ENCODE measurements at regions not wholly inside any gene's neighbourhood (a gene's known extent, or its start where the extent isn't known, plus 50 kb on each side); places are given as distances from the start of the nearest gene placed in this dataset.
A peak's percentile ranks its signal among the peaks of the same experiment; 100 is the strongest.
"Not testable (repeated sequence)": the region's sequence is repeated elsewhere in the genome, so short reads cannot be mapped to it uniquely, and the experiment has no call there.

- Histone ChIP-seq H3K4me1 (ENCODE audit: control insufficient read depth, insufficient read depth, low read length, poor library complexity, severe bottlenecking) (peaks cover 7% of the 10 kb centered on the region), H3K27ac (ENCODE audit: insufficient read depth, low read length, poor library complexity, severe bottlenecking) (no peak overlapping the region), H3K36me3 (ENCODE audit: control insufficient read depth, insufficient read depth, low read length) (no peaks in the 10 kb centered on the region), H3K27me3 (ENCODE audit: control insufficient read depth, insufficient read depth, low read length) (peaks cover 26% of the 10 kb centered on the region), H3K4me3 (ENCODE audit: low read depth, low read length) (no peak overlapping the region), H3K9me3 (ENCODE audit: control insufficient read depth in 2 of 2, low read length in 2 of 2) (no peaks in the 10 kb centered on the region)
- H3K27me3 Mint-ChIP-seq = peaks cover 58% of the 10 kb centered on the region
- DNase-seq (no peak), ATAC-seq (ENCODE audit: low read depth in 2 of 2) (no peak)
- H3K9me3 Mint-ChIP-seq = peaks cover 0 to 1% (median 0%) of the 10 kb centered on the region in 7 donors
- no peaks in the 10 kb centered on the region for H3K36me3 Mint-ChIP-seq
- H3K4me1 Mint-ChIP-seq = peaks cover 0 to 11% (median 2%) of the 10 kb centered on the region in 4 donors
- no peak overlapping the region for H3K4me3 Mint-ChIP-seq
- no peak overlapping the region for H3K27ac Mint-ChIP-seq
Observed at GRCh38 chr10:101280511-101280910, 51.2 kb upstream of the LBX1 start.

GRCh38 chr10:101280921-101281320 is 51.7 kb upstream of the LBX1 start:
- not testable (repeated sequence) for H3K4me1 ChIP-seq (ENCODE audit: control insufficient read depth, insufficient read depth, low read length, poor library complexity, severe bottlenecking); ATAC-seq (ENCODE audit: low read depth in 2 of 2); H3K4me3 Mint-ChIP-seq; H3K36me3 ChIP-seq (ENCODE audit: control insufficient read depth, insufficient read depth, low read length); H3K36me3 Mint-ChIP-seq; H3K9me3 ChIP-seq (ENCODE audit: control insufficient read depth in 2 of 2, low read length in 2 of 2); H3K4me3 ChIP-seq (ENCODE audit: low read depth, low read length); H3K9me3 Mint-ChIP-seq; DNase-seq; H3K27ac ChIP-seq (ENCODE audit: insufficient read depth, low read length, poor library complexity, severe bottlenecking)
- peak overlapping the region in 1 of 3 donors; percentile 84 for H3K27ac Mint-ChIP-seq
- H3K27me3 Mint-ChIP-seq = peaks cover 61% of the 10 kb centered on the region
- H3K4me1 Mint-ChIP-seq = peaks cover 0 to 13% (median 2%) of the 10 kb centered on the region in 4 donors
- H3K27me3 ChIP-seq (ENCODE audit: control insufficient read depth, insufficient read depth, low read length) = peaks cover 26% of the 10 kb centered on the region

- H3K27ac Mint-ChIP-seq = no peak overlapping the region
- peaks cover 0 to 14% (median 2%) of the 10 kb centered on the region in 4 donors for H3K4me1 Mint-ChIP-seq
- DNase-seq (no peak), ATAC-seq (ENCODE audit: low read depth in 2 of 2) (no peak)
- H3K27me3 Mint-ChIP-seq = peaks cover 66% of the 10 kb centered on the region
- Histone ChIP-seq H3K9me3 (ENCODE audit: control insufficient read depth in 2 of 2, low read length in 2 of 2) (no peaks in the 10 kb centered on the region), H3K27ac (ENCODE audit: insufficient read depth, low read length, poor library complexity, severe bottlenecking) (no peak overlapping the region), H3K4me3 (ENCODE audit: low read depth, low read length) (no peak overlapping the region), H3K36me3 (ENCODE audit: control insufficient read depth, insufficient read depth, low read length) (no peaks in the 10 kb centered on the region), H3K27me3 (ENCODE audit: control insufficient read depth, insufficient read depth, low read length) (peaks cover 33% of the 10 kb centered on the region), H3K4me1 (ENCODE audit: control insufficient read depth, insufficient read depth, low read length, poor library complexity, severe bottlenecking) (peaks cover 7% of the 10 kb centered on the region)
- peaks cover 0 to 3% (median 0%) of the 10 kb centered on the region in 7 donors for H3K9me3 Mint-ChIP-seq
- H3K36me3 Mint-ChIP-seq = no peaks in the 10 kb centered on the region
- H3K4me3 Mint-ChIP-seq = no peak overlapping the region
Observed at GRCh38 chr10:101282947-101283346, 53.7 kb upstream of the LBX1 start.

- H3K4me1 Mint-ChIP-seq = peaks cover 0 to 14% (median 2%) of the 10 kb centered on the region in 4 donors
- H3K4me3 Mint-ChIP-seq = no peak overlapping the region
- peaks cover 72% of the 10 kb centered on the region for H3K27me3 Mint-ChIP-seq
- Histone ChIP-seq H3K4me1 (ENCODE audit: control insufficient read depth, insufficient read depth, low read length, poor library complexity, severe bottlenecking) (peaks cover 7% of the 10 kb centered on the region), H3K27me3 (ENCODE audit: control insufficient read depth, insufficient read depth, low read length) (peaks cover 38% of the 10 kb centered on the region), H3K9me3 (ENCODE audit: control insufficient read depth in 2 of 2, low read length in 2 of 2) (no peaks in the 10 kb centered on the region), H3K27ac (ENCODE audit: insufficient read depth, low read length, poor library complexity, severe bottlenecking) (no peak overlapping the region), H3K36me3 (ENCODE audit: control insufficient read depth, insufficient read depth, low read length) (no peaks in the 10 kb centered on the region), H3K4me3 (ENCODE audit: low read depth, low read length) (no peak overlapping the region)
- peaks cover 0 to 3% (median 0%) of the 10 kb centered on the region in 7 donors for H3K9me3 Mint-ChIP-seq
- no peak overlapping the region for H3K27ac Mint-ChIP-seq
- no peaks in the 10 kb centered on the region for H3K36me3 Mint-ChIP-seq
- ATAC-seq (ENCODE audit: low read depth in 2 of 2) = no peak
- no peak for DNase-seq
Observed at GRCh38 chr10:101283762-101284100, 54.5 kb upstream of the LBX1 start.

GRCh38 chr10:101284101-101284743 is 55.0 kb upstream of the LBX1 start:
- DNase-seq = no peak
- H3K4me1 ChIP-seq (ENCODE audit: control insufficient read depth, insufficient read depth, low read length, poor library complexity, severe bottlenecking) = peaks cover 7% of the 10 kb centered on the region
- no peak for ATAC-seq (ENCODE audit: low read depth in 2 of 2)

GRCh38 chr10:101284744-101285463 is 55.6 kb upstream of the LBX1 start:
- Mint-ChIP-seq H3K27me3 (peaks cover 84% of the 10 kb centered on the region), H3K4me1 (peaks cover 0 to 14% (median 2%) of the 10 kb centered on the region in 4 donors), H3K27ac (no peak overlapping the region), H3K9me3 (peaks cover 0 to 4% (median 0%) of the 10 kb centered on the region in 7 donors), H3K4me3 (no peak overlapping the region), H3K36me3 (no peaks in the 10 kb centered on the region)
- Histone ChIP-seq H3K27me3 (ENCODE audit: control insufficient read depth, insufficient read depth, low read length) (peaks cover 44% of the 10 kb centered on the region), H3K27ac (ENCODE audit: insufficient read depth, low read length, poor library complexity, severe bottlenecking) (no peak overlapping the region), H3K36me3 (ENCODE audit: control insufficient read depth, insufficient read depth, low read length) (no peaks in the 10 kb centered on the region), H3K4me3 (ENCODE audit: low read depth, low read length) (no peak overlapping the region), H3K4me1 (ENCODE audit: control insufficient read depth, insufficient read depth, low read length, poor library complexity, severe bottlenecking) (peaks cover 7% of the 10 kb centered on the region), H3K9me3 (ENCODE audit: control insufficient read depth in 2 of 2, low read length in 2 of 2) (no peaks in the 10 kb centered on the region)
- ATAC-seq (ENCODE audit: low read depth in 2 of 2) (no peak), DNase-seq (no peak)

More at GRCh38 chr10:101284101-101284743, 55.0 kb upstream of the LBX1 start:
- H3K27me3 Mint-ChIP-seq = peaks cover 77% of the 10 kb centered on the region
- H3K36me3 Mint-ChIP-seq = no peaks in the 10 kb centered on the region
- peaks cover 0 to 3% (median 0%) of the 10 kb centered on the region in 7 donors for H3K9me3 Mint-ChIP-seq
- no peak overlapping the region for H3K27ac Mint-ChIP-seq
- H3K27me3 ChIP-seq (ENCODE audit: control insufficient read depth, insufficient read depth, low read length) = peaks cover 40% of the 10 kb centered on the region
- no peaks in the 10 kb centered on the region for H3K36me3 ChIP-seq (ENCODE audit: control insufficient read depth, insufficient read depth, low read length)
- H3K4me3 ChIP-seq (ENCODE audit: low read depth, low read length) = no peak overlapping the region
- no peaks in the 10 kb centered on the region for H3K9me3 ChIP-seq (ENCODE audit: control insufficient read depth in 2 of 2, low read length in 2 of 2)
- no peak overlapping the region for H3K27ac ChIP-seq (ENCODE audit: insufficient read depth, low read length, poor library complexity, severe bottlenecking)
- no peak overlapping the region for H3K4me3 Mint-ChIP-seq
- peaks cover 0 to 14% (median 2%) of the 10 kb centered on the region in 4 donors for H3K4me1 Mint-ChIP-seq

- Mint-ChIP-seq H3K27me3 (peaks cover 91% of the 10 kb centered on the region), H3K9me3 (peaks cover 0 to 4% (median 0%) of the 10 kb centered on the region in 7 donors), H3K27ac (no peak overlapping the region), H3K4me1 (peaks cover 0 to 17% (median 2%) of the 10 kb centered on the region in 4 donors), H3K4me3 (no peak overlapping the region), H3K36me3 (no peaks in the 10 kb centered on the region)
- peaks cover 51% of the 10 kb centered on the region for H3K27me3 ChIP-seq (ENCODE audit: control insufficient read depth, insufficient read depth, low read length)
- ATAC-seq (ENCODE audit: low read depth in 2 of 2) (no peak), DNase-seq (no peak)
- H3K4me3 ChIP-seq (ENCODE audit: low read depth, low read length) = no peak overlapping the region
- peaks cover 7% of the 10 kb centered on the region for H3K4me1 ChIP-seq (ENCODE audit: control insufficient read depth, insufficient read depth, low read length, poor library complexity, severe bottlenecking)
- no peak overlapping the region for H3K27ac ChIP-seq (ENCODE audit: insufficient read depth, low read length, poor library complexity, severe bottlenecking)
- H3K9me3 ChIP-seq (ENCODE audit: control insufficient read depth in 2 of 2, low read length in 2 of 2) = no peaks in the 10 kb centered on the region
- no peaks in the 10 kb centered on the region for H3K36me3 ChIP-seq (ENCODE audit: control insufficient read depth, insufficient read depth, low read length)
Observed at GRCh38 chr10:101285519-101286070, 56.3 kb upstream of the LBX1 start.
